ENCODE measurements at regions not wholly inside any gene's neighbourhood (a gene's known extent, or its start where the extent isn't known, plus 50 kb on each side); places are given as distances from the start of the nearest gene placed in this dataset.

DNA sequence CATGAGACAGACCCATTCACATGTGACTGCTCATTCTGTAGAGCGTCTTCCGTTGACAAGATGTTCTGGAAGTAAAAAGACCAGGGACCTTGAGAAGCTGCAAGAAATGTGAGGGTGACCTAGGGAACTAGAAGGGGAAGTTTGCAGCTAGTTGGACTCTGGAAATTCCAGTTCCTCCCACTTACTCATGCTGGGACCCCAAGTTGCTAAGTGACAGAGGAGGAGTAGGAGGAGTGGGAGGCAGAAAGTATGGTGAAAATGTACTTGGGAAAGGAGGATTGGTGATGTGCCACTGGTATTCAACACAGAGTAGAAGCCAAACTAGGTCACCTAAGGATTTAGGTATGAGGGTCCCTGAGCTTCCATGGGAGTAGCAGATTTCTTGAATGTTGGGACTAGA is 132.4 kb downstream of the KCNA5 start:
- TF ChIP-seq, protein P1, sequence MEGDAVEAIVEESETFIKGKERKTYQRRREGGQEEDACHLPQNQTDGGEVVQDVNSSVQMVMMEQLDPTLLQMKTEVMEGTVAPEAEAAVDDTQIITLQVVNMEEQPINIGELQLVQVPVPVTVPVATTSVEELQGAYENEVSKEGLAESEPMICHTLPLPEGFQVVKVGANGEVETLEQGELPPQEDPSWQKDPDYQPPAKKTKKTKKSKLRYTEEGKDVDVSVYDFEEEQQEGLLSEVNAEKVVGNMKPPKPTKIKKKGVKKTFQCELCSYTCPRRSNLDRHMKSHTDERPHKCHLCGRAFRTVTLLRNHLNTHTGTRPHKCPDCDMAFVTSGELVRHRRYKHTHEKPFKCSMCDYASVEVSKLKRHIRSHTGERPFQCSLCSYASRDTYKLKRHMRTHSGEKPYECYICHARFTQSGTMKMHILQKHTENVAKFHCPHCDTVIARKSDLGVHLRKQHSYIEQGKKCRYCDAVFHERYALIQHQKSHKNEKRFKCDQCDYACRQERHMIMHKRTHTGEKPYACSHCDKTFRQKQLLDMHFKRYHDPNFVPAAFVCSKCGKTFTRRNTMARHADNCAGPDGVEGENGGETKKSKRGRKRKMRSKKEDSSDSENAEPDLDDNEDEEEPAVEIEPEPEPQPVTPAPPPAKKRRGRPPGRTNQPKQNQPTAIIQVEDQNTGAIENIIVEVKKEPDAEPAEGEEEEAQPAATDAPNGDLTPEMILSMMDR (IDR thresholded peaks at IDR 0.05), result no peak
- TF ChIP-seq POLR2AphosphoS5 (IDR thresholded peaks at IDR 0.05), result no peak

All from sigmoid colon (tissue), 4 donors.